GM12878 (cell line): ENCODE measurements at regions not wholly inside any gene's neighbourhood (a gene's known extent, or its start where the extent isn't known, plus 50 kb on each side); places are given as distances from the start of the nearest gene placed in this dataset.

ENCODE experiments used
- EZH2 ChIP-seq: IDR thresholded peaks from 2 replicates; pipeline ENCODE4 v1.6.1; 2012; ENCODE audit warnings: low read depth, mild to moderate bottlenecking, control low read depth, inconsistent platforms, low read length, borderline replicate concordance; ENCODE audit not compliant: control insufficient read depth
- FOXM1 ChIP-seq: IDR thresholded peaks from 2 replicates; pipeline ENCODE4 v1.6.1; 2012; ENCODE audit warnings: low read depth, mild to moderate bottlenecking, inconsistent platforms, low read length, moderate library complexity
- SUPT20H ChIP-seq: IDR thresholded peaks from 2 replicates; pipeline ENCODE4 v1.6.1; 2011; ENCODE audit warnings: low read depth, mild to moderate bottlenecking, low read length, moderate library complexity, borderline replicate concordance; ENCODE audit not compliant: control insufficient read depth
- TARDBP ChIP-seq: IDR thresholded peaks from 2 replicates; pipeline ENCODE4 v1.6.1; 2016; ENCODE audit warnings: borderline replicate concordance
- TF ChIP-seq, protein P1 (sequence below), 3 experiments: IDR thresholded peaks in 2 of 3; conservative IDR thresholded peaks in 1 of 3; 2 replicates each; pipeline ENCODE4 v1.5.1; 2011; ENCODE audit warnings: low read depth in 3 of 3, low read length in 3 of 3, mild to moderate bottlenecking in 3 of 3, control low read depth in 2 of 3, moderate library complexity in 2 of 3, inconsistent platforms in 1 of 3, mixed read lengths in 1 of 3; ENCODE audit not compliant: control insufficient read depth in 2 of 3, insufficient read depth in 1 of 3; ENCODE audit errors: extremely low read depth in 1 of 3

DNA sequence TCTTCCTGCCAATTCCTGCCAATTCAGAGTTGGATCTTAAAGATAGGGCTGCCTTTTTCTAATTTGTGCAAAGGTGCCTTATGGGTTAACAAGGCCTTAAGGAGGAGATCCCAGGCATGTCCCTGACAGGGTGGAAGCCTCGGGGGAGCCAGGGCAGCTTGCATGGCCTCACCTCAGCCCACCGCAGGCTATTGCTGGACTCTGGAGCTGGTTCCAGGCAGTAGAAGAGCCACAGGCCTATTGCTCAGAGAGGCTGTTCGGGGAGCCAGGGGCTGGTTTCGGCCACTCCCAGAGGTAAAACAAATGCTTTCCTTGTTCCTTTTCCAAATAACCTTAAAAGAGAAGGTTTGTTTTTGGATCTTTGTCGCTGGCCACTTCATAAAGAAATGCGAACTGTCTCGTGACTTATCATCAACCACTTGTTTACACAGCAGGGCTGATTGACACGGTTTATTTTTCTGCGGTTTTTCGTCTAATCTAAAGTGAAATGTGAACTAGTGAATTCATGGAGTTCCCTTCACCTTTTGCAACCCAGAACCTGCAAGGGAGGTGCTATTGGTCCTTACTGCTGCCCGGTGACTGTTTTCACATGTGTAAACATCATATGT, 108.6 kb downstream of the APOB start:
- no peak for TF ChIP-seq SUPT20H
- no peak for TF ChIP-seq FOXM1
- no peak for TF ChIP-seq EZH2
- no peak for TF ChIP-seq TARDBP
- TF ChIP-seq, protein P1, sequence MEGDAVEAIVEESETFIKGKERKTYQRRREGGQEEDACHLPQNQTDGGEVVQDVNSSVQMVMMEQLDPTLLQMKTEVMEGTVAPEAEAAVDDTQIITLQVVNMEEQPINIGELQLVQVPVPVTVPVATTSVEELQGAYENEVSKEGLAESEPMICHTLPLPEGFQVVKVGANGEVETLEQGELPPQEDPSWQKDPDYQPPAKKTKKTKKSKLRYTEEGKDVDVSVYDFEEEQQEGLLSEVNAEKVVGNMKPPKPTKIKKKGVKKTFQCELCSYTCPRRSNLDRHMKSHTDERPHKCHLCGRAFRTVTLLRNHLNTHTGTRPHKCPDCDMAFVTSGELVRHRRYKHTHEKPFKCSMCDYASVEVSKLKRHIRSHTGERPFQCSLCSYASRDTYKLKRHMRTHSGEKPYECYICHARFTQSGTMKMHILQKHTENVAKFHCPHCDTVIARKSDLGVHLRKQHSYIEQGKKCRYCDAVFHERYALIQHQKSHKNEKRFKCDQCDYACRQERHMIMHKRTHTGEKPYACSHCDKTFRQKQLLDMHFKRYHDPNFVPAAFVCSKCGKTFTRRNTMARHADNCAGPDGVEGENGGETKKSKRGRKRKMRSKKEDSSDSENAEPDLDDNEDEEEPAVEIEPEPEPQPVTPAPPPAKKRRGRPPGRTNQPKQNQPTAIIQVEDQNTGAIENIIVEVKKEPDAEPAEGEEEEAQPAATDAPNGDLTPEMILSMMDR (IDR thresholded peaks at IDR 0.05 in 2 of 3, conservative IDR thresholded peaks at IDR 0.05 in 1 of 3; ENCODE audit: control insufficient read depth in 2 of 3, extremely low read depth in 1 of 3, insufficient read depth in 1 of 3, low read depth in 3 of 3, low read length in 3 of 3), result no peak
